Liver (tissue), 9 donors: ENCODE measurements at regions not wholly inside any gene's neighbourhood (a gene's known extent, or its start where the extent isn't known, plus 50 kb on each side); places are given as distances from the start of the nearest gene placed in this dataset. TPM values are rescaled to one million over a fixed set of nuclear protein-coding genes. Genes with fewer than 3 reads are reported as not detected.
A peak's percentile ranks its signal among the peaks of the same experiment; 100 is the strongest.

Experiments
- DNase-seq: peaks from one replicate; pipeline ENCODE4 v3.0.0-alpha.2; 2017; ENCODE audit warnings: low spot score
- H3K27ac ChIP-seq, 2 donors: one replicate each; pipeline ENCODE4 v1.7.0; 2013; ENCODE audit warnings: inconsistent platforms in 2 of 2, low read length in 2 of 2, control low read depth in 1 of 2, low read depth in 1 of 2, mild to moderate bottlenecking in 1 of 2
- H3K27me3 ChIP-seq, 4 donors: one replicate each; pipeline versions ENCODE4 v1.6.1 to v1.7.0; 2013; ENCODE audit warnings: low read length in 3 of 4, inconsistent platforms in 1 of 4, mild to moderate bottlenecking in 1 of 4, moderate library complexity in 1 of 4; ENCODE audit not compliant: control insufficient read depth in 4 of 4, insufficient read depth in 4 of 4
- H3K36me3 ChIP-seq, 4 donors: one replicate each; pipeline versions ENCODE4 v1.6.1 to v1.7.0; 2013; ENCODE audit warnings: low read length in 3 of 4, mild to moderate bottlenecking in 3 of 4, low read depth in 1 of 4, moderate library complexity in 1 of 4; ENCODE audit not compliant: control insufficient read depth in 4 of 4, insufficient read depth in 3 of 4
- H3K4me1 ChIP-seq, 4 donors: one replicate each; pipeline versions ENCODE4 v1.6.1 to v1.7.0; 2013; ENCODE audit warnings: low read length in 3 of 4, mild to moderate bottlenecking in 3 of 4, moderate library complexity in 1 of 4; ENCODE audit not compliant: control insufficient read depth in 4 of 4, insufficient read depth in 4 of 4
- H3K4me3 ChIP-seq, 3 donors: one replicate each; pipeline versions ENCODE4 v1.6.1 to v1.7.0; 2013; ENCODE audit warnings: low read length in 3 of 3, control low read depth in 1 of 3, low read depth in 1 of 3, mild to moderate bottlenecking in 1 of 3
- H3K9ac ChIP-seq, 2 donors: one replicate each; pipeline ENCODE4 v1.7.0; 2013; ENCODE audit warnings: low read length in 2 of 2, mild to moderate bottlenecking in 2 of 2, moderate library complexity in 2 of 2, control low read depth in 1 of 2, low read depth in 1 of 2
- H3K9me3 ChIP-seq, 4 donors: one replicate each; pipeline versions ENCODE4 v1.6.1 to v1.7.0; 2013; ENCODE audit warnings: low read length in 3 of 4; ENCODE audit not compliant: control insufficient read depth in 4 of 4
- EGR1 ChIP-seq, 2 donors: IDR thresholded peaks; 2 replicates each; pipeline ENCODE4 v1.6.1; 2016 to 2018; ENCODE audit warnings: antibody characterized with exemption in 2 of 2, low read depth in 2 of 2
- FOXA1 ChIP-seq: IDR thresholded peaks from 2 replicates; pipeline ENCODE4 v1.6.1; 2016; ENCODE audit warnings: antibody characterized with exemption
- FOXA2 ChIP-seq: IDR thresholded peaks from 2 replicates; pipeline ENCODE4 v1.6.1; 2016; ENCODE audit warnings: antibody characterized with exemption
- GABPA ChIP-seq, 2 donors: IDR thresholded peaks in 1 of 2; conservative IDR thresholded peaks in 1 of 2; 2 replicates each; pipeline ENCODE4 v1.6.1; 2016; ENCODE audit warnings: antibody characterized with exemption in 2 of 2, mild to moderate bottlenecking in 1 of 2, moderate library complexity in 1 of 2
- HNF4G ChIP-seq: IDR thresholded peaks from 2 replicates; pipeline ENCODE4 v1.6.1; 2016; ENCODE audit warnings: antibody characterized with exemption
- NR2F2 ChIP-seq: IDR thresholded peaks from 2 replicates; pipeline ENCODE4 v1.6.1; 2016; ENCODE audit warnings: antibody characterized with exemption
- TAF1 ChIP-seq: conservative IDR thresholded peaks from 2 replicates; pipeline ENCODE4 v1.6.1; 2016; ENCODE audit warnings: antibody characterized with exemption, mild to moderate bottlenecking
- YY1 ChIP-seq: IDR thresholded peaks from 2 replicates; pipeline ENCODE4 v1.6.1; 2016; ENCODE audit warnings: antibody characterized with exemption, mild to moderate bottlenecking
- ZBTB33 ChIP-seq: IDR thresholded peaks from 2 replicates; pipeline ENCODE4 v1.6.1; 2016; ENCODE audit warnings: antibody characterized with exemption
- WGBS: extraction: QIAGEN DNeasy Blood & Tissue Kit; methylation state at CpG from one replicate; pipeline ENCODE4 v1.1.7; 2013; 5-methylcytosine and 5-hydroxymethylcytosine counted together
- small RNA-seq: library from RNA; depleted of rRNA; stranded (forward); fragments of <200 nt; gene quantifications from one replicate; pipeline ENCODE3, GENCODE V24; 2014
- TF ChIP-seq, protein P1 (sequence below): fragments of 150-350 bp; IDR thresholded peaks from 2 replicates; pipeline ENCODE4 v1.5.1; 2017; ENCODE audit warnings: improper control_type of control experiment, low read depth, low read length; ENCODE audit not compliant: missing input control
- donor health status: healthy.
- donor health status: healthy.
- donor health status: healthy.
- donor health status: healthy.
- donor health status: healthy.

- Histone ChIP-seq H3K27ac (no peak overlapping the region), H3K27me3 (peaks cover 0 to 3% (median 0%) of the 10 kb centered on the region in 4 donors), H3K36me3 (no peaks in the 10 kb centered on the region), H3K4me3 (no peak overlapping the region), H3K9me3 (peaks cover 4 to 22% (median 10%) of the 10 kb centered on the region in 4 donors), H3K4me1 (no peaks in the 10 kb centered on the region), H3K9ac (no peak overlapping the region)
- WGBS, result 79% methylated on average over 11 of the region's 11 CpGs
- DNase-seq, result no peak
- TF ChIP-seq ZBTB33 (no peak), EGR1 (IDR thresholded peaks at IDR 0.05; ENCODE audit: low read depth in 2 of 2) (no peak), HNF4G (no peak), FOXA1 (no peak), NR2F2 (peak; percentile 24)
These were observed 53.3 kb upstream of the TRIB2 start for GRCh38 chr2:12663306-12664037.

- H3K9ac ChIP-seq, result no peak overlapping the region
- TF ChIP-seq TAF1 (no peak), HNF4G (no peak), NR2F2 (peak; percentile 87), FOXA2 (no peak)
- TF ChIP-seq, protein P1, sequence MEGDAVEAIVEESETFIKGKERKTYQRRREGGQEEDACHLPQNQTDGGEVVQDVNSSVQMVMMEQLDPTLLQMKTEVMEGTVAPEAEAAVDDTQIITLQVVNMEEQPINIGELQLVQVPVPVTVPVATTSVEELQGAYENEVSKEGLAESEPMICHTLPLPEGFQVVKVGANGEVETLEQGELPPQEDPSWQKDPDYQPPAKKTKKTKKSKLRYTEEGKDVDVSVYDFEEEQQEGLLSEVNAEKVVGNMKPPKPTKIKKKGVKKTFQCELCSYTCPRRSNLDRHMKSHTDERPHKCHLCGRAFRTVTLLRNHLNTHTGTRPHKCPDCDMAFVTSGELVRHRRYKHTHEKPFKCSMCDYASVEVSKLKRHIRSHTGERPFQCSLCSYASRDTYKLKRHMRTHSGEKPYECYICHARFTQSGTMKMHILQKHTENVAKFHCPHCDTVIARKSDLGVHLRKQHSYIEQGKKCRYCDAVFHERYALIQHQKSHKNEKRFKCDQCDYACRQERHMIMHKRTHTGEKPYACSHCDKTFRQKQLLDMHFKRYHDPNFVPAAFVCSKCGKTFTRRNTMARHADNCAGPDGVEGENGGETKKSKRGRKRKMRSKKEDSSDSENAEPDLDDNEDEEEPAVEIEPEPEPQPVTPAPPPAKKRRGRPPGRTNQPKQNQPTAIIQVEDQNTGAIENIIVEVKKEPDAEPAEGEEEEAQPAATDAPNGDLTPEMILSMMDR, result no peak
- H3K27ac ChIP-seq, result no peak overlapping the region
These were observed 51.4 kb upstream of the TRIB2 start for GRCh38 chr2:12665334-12665733.

DNA sequence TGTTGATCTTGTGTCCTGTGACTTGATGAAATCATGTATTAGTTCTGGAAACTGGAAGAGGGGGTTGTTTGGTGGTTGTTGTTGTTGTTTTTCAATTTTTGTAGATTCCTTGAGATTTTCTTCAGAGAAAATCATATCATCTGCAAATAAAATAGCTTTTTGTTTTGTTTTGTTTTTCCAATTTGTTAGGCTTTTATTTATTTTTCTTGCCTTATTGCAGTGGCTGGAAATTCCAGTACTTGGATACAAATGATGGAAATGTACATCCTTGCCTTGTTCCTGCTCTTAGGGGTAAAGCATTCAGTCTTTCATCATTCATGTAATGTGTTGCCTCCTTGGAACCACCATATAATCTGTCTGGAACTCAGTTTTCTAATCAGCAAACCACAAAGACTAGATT is 50.3 kb upstream of the TRIB2 start:
- H3K36me3 ChIP-seq, result no peaks in the 10 kb centered on the region
- no peak overlapping the region for H3K27ac ChIP-seq
- H3K9ac ChIP-seq, result no peak overlapping the region
- TF ChIP-seq EGR1 (IDR thresholded peaks at IDR 0.05; ENCODE audit: low read depth in 2 of 2), result no peak
- TF ChIP-seq HNF4G, result no peak
- TF ChIP-seq FOXA1, result no peak
- TF ChIP-seq GABPA (IDR thresholded peaks at IDR 0.05 in 1 of 2, conservative IDR thresholded peaks at IDR 0.05 in 1 of 2), result no peak
- no peak for TF ChIP-seq YY1
- peaks cover 4 to 22% (median 10%) of the 10 kb centered on the region in 4 donors for H3K9me3 ChIP-seq
- no peak overlapping the region for H3K4me3 ChIP-seq
- DNase-seq, result no peak
- H3K4me1 ChIP-seq, result no peaks in the 10 kb centered on the region
- peaks cover 0 to 3% (median 0%) of the 10 kb centered on the region in 4 donors for H3K27me3 ChIP-seq

More at GRCh38 chr2:12665334-12665733, 51.4 kb upstream of the TRIB2 start:
- no peak for DNase-seq
- Histone ChIP-seq H3K9me3 (peaks cover 4 to 22% (median 10%) of the 10 kb centered on the region in 4 donors), H3K36me3 (no peaks in the 10 kb centered on the region), H3K27me3 (peaks cover 0 to 3% (median 0%) of the 10 kb centered on the region in 4 donors), H3K4me3 (peak overlapping the region in 1 of 3 donors; percentile 8), H3K4me1 (no peaks in the 10 kb centered on the region)

Small RNAs in the stretch of these regions (small RNA-seq; reads per million reads assigned to genes)
- gene MIR3681, result not detected
- not detected for gene RF00093
- not detected for gene RNU6-843P
